ENCODE measurements at regions not wholly inside any gene's neighbourhood (a gene's known extent, or its start where the extent isn't known, plus 50 kb on each side); places are given as distances from the start of the nearest gene placed in this dataset.

- Mint-ChIP-seq H3K36me3 (no peaks in the 10 kb centered on the region), H3K9me3 (peaks cover 9% of the 10 kb centered on the region; the same call in 1 of the 2 replicates), H3K27me3 (ENCODE audit: low read depth) (no peaks in the 10 kb centered on the region; the same call in 1 of the 2 replicates), H3K27ac (no peak overlapping the region), H3K4me1 (0 out of 2 replicates have a peak, but pooled peaks cover 3% of the 10 kb centered on the region), H3K4me3 (no peak overlapping the region)
- ChIA-PET CTCF (no interaction called here), POLR2A (no interaction called here)
- DNase-seq (ENCODE audit: low spot score) (no peak), ATAC-seq (no peak)
- TF ChIP-seq CREB1 (CRISPR knock-in tag; IDR thresholded peaks at IDR 0.05): no peak
- TF ChIP-seq, protein P1, sequence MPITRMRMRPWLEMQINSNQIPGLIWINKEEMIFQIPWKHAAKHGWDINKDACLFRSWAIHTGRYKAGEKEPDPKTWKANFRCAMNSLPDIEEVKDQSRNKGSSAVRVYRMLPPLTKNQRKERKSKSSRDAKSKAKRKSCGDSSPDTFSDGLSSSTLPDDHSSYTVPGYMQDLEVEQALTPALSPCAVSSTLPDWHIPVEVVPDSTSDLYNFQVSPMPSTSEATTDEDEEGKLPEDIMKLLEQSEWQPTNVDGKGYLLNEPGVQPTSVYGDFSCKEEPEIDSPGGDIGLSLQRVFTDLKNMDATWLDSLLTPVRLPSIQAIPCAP (CRISPR knock-in tag; IDR thresholded peaks at IDR 0.05): no peak
- TF ChIP-seq RORB (CRISPR knock-in tag; IDR thresholded peaks at IDR 0.05): no peak
- TF ChIP-seq ZBTB21 (CRISPR knock-in tag; IDR thresholded peaks at IDR 0.05; ENCODE audit: borderline replicate concordance): no peak
- no peak for TF ChIP-seq NR1H2 (CRISPR knock-in tag; IDR thresholded peaks at IDR 0.05)
- TF ChIP-seq ETV6 (CRISPR knock-in tag; IDR thresholded peaks at IDR 0.05): no peak
Measured at GRCh38 chr12:4984971-4985370, 58.7 kb upstream of the KCNA5 start.

GRCh38 chr12:4985820-4986219, 57.9 kb upstream of the KCNA5 start:
- Mint-ChIP-seq H3K4me1 (peaks cover 3% of the 10 kb centered on the region), H3K4me3 (no peak overlapping the region), H3K27ac (no peak overlapping the region), H3K36me3 (no peaks in the 10 kb centered on the region), H3K27me3 (ENCODE audit: low read depth) (no peaks in the 10 kb centered on the region; the same call in 1 of the 2 replicates), H3K9me3 (peaks cover 9% of the 10 kb centered on the region; the same call in 1 of the 2 replicates)
- DNase-seq (ENCODE audit: low spot score) (no peak), ATAC-seq (no peak)
- POLR2A ChIA-PET: no interaction called here
- TF ChIP-seq SMAD4 (CRISPR knock-in tag; IDR thresholded peaks at IDR 0.05) (no peak), OVOL2 (CRISPR knock-in tag; IDR thresholded peaks at IDR 0.05; ENCODE audit: borderline replicate concordance) (no peak), ATF1 (CRISPR knock-in tag; IDR thresholded peaks at IDR 0.05) (no peak), PREB (CRISPR knock-in tag; IDR thresholded peaks at IDR 0.05; ENCODE audit: borderline replicate concordance) (no peak), SP1 (CRISPR knock-in tag; conservative IDR thresholded peaks at IDR 0.05) (no peak), NFE2L1 (CRISPR knock-in tag; IDR thresholded peaks at IDR 0.05) (no peak), MXD4 (CRISPR knock-in tag; IDR thresholded peaks at IDR 0.05; ENCODE audit: borderline replicate concordance) (no peak), ARID4B (CRISPR knock-in tag; IDR thresholded peaks at IDR 0.05; ENCODE audit: borderline replicate concordance) (no peak), ZBTB43 (CRISPR knock-in tag; IDR thresholded peaks at IDR 0.05) (no peak), ESRRA (CRISPR knock-in tag; IDR thresholded peaks at IDR 0.05; ENCODE audit: borderline replicate concordance) (no peak), FOXP1 (CRISPR knock-in tag; IDR thresholded peaks at IDR 0.05; ENCODE audit: borderline replicate concordance) (no peak)
- TF ChIP-seq, protein P2, sequence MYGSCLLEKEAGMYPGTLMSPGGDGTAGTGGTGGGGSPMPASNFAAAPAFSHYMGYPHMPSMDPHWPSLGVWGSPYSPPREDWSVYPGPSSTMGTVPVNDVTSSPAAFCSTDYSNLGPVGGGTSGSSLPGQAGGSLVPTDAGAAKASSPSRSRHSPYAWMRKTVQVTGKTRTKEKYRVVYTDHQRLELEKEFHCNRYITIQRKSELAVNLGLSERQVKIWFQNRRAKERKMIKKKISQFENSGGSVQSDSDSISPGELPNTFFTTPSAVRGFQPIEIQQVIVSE (CRISPR knock-in tag; IDR thresholded peaks at IDR 0.05; ENCODE audit: borderline replicate concordance): no peak
- TF ChIP-seq, protein P3, sequence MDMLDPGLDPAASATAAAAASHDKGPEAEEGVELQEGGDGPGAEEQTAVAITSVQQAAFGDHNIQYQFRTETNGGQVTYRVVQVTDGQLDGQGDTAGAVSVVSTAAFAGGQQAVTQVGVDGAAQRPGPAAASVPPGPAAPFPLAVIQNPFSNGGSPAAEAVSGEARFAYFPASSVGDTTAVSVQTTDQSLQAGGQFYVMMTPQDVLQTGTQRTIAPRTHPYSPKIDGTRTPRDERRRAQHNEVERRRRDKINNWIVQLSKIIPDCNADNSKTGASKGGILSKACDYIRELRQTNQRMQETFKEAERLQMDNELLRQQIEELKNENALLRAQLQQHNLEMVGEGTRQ (CRISPR knock-in tag; IDR thresholded peaks at IDR 0.05): no peak
- CTCF ChIA-PET: no interaction called here
